ENCODE measurements at regions not wholly inside any gene's neighbourhood (a gene's known extent, or its start where the extent isn't known, plus 50 kb on each side); places are given as distances from the start of the nearest gene placed in this dataset.

DNA sequence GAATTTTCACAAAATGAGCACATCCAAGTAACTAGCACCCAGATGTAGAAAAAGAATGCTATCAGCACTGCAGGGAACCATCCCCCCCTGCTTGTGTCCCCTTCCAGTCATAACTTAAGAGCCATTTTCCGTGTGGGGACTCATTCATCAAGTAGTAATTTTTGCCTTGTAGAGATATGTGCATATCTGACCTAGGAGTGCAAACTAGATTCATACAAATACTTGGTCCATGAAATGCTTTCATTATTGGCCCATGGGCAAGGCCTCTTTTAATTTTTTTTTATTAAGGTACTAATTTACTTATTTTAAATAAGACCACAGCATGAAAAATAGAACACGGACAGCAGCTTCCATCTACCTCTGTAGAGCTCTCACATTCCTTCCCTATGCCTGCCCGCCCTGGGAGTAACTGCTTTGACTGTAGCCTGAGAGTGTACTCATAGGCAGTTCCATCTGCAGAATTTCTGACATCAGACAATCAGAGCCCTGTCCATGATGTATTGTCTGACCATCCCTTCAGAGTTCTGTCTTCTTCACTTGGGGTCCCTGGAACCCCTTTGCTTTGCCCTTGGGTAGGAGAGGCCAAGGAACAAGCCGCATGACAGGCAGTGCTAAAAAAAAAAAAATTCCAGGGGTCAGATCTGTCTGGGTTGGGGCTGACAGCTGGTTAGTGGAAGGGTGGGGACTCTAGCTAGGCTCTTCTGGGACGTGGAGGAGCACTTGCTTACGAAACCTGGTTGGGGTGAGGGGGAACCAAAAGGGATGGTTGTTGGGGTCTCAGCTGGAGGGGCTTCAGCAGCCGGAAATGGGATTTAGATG lies 131.7 kb downstream of the C12orf75 start:
- Histone ChIP-seq H3K4me1 (ENCODE audit: control insufficient read depth, insufficient read depth, low read length) (no peaks in the 10 kb centered on the region), H3K9me3 (ENCODE audit: control insufficient read depth, insufficient read depth, low read length) (no peaks in the 10 kb centered on the region), H3K27me3 (ENCODE audit: control insufficient read depth, insufficient read depth, low read length) (no peaks in the 10 kb centered on the region), H3K4me3 (ENCODE audit: low read length) (no peak overlapping the region), H3K27ac (ENCODE audit: low read length) (no peak overlapping the region), H3K36me3 (ENCODE audit: control insufficient read depth, insufficient read depth, low read length) (no peaks in the 10 kb centered on the region)
- no peak for TF ChIP-seq CTCF (IDR thresholded peaks at IDR 0.05)
- Mint-ChIP-seq H3K4me3 (no peak overlapping the region), H3K9me3 (no peaks in the 10 kb centered on the region), H3K36me3 (no peaks in the 10 kb centered on the region), H3K27me3 (ENCODE audit: low read depth in 2 of 2) (peaks cover 9 to 13% of the 10 kb centered on the region in 2 donors), H3K4me1 (no peaks in the 10 kb centered on the region), H3K27ac (no peak overlapping the region)
- ATAC-seq: no peak
- intact Hi-C loops (cut with micrococcal nuclease): no loop called here
- DNase-seq: no peak
- 88% methylated on average over 6 of the region's 7 CpGs for WGBS (ENCODE audit: insufficient coverage)

GRCh38 chr12:105462831-105463230 lies 132.3 kb downstream of the C12orf75 start:
- no peaks in the 10 kb centered on the region for H3K36me3 Mint-ChIP-seq
- Histone ChIP-seq H3K36me3 (ENCODE audit: control insufficient read depth, insufficient read depth, low read length) (no peaks in the 10 kb centered on the region), H3K27me3 (ENCODE audit: control insufficient read depth, insufficient read depth, low read length) (no peaks in the 10 kb centered on the region), H3K4me1 (ENCODE audit: control insufficient read depth, insufficient read depth, low read length) (no peaks in the 10 kb centered on the region), H3K27ac (ENCODE audit: low read length) (no peak overlapping the region), H3K9me3 (ENCODE audit: control insufficient read depth, insufficient read depth, low read length) (no peaks in the 10 kb centered on the region), H3K4me3 (ENCODE audit: low read length) (no peak overlapping the region)
- no peaks in the 10 kb centered on the region for H3K9me3 Mint-ChIP-seq
- 89% methylated on average over 2 of the region's 2 CpGs for WGBS (ENCODE audit: insufficient coverage)
- DNase-seq: no peak
- H3K4me3 Mint-ChIP-seq: no peak overlapping the region
- no peak for ATAC-seq
- no peak overlapping the region for H3K27ac Mint-ChIP-seq
- H3K27me3 Mint-ChIP-seq (ENCODE audit: low read depth in 2 of 2): peaks cover 9 to 13% of the 10 kb centered on the region in 2 donors
- intact Hi-C loops (cut with micrococcal nuclease): no loop called here
- TF ChIP-seq CTCF (IDR thresholded peaks at IDR 0.05): no peak
- H3K4me1 Mint-ChIP-seq: no peaks in the 10 kb centered on the region

DNA sequence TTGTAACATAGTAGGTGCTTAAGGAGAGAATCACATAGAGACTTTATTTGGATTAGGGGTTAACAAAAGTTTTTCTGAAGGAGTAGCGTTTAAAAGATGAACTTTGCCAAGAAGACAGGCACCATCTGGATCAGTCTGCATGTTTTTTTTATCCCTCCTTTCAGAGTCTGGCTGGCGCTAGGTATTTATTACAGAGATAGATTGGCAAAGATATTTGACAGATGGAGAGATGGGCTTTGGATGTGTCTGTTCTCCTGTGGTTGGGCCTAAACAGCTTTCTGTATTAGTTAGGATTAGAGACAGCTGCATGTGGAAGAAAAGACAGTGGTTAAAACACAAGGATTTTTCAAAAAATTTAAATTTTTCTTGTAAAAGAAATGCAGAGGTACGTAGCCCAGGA lies 133.9 kb downstream of the C12orf75 start:
- Histone ChIP-seq H3K9me3 (ENCODE audit: control insufficient read depth, insufficient read depth, low read length) (no peaks in the 10 kb centered on the region), H3K36me3 (ENCODE audit: control insufficient read depth, insufficient read depth, low read length) (no peaks in the 10 kb centered on the region), H3K27me3 (ENCODE audit: control insufficient read depth, insufficient read depth, low read length) (peaks cover 4% of the 10 kb centered on the region), H3K4me3 (ENCODE audit: low read length) (no peak overlapping the region), H3K27ac (ENCODE audit: low read length) (no peak overlapping the region), H3K4me1 (ENCODE audit: control insufficient read depth, insufficient read depth, low read length) (no peaks in the 10 kb centered on the region)
- DNase-seq: no peak
- Mint-ChIP-seq H3K27ac (no peak overlapping the region), H3K36me3 (no peaks in the 10 kb centered on the region), H3K27me3 (ENCODE audit: low read depth in 2 of 2) (peaks cover 6 to 13% of the 10 kb centered on the region in 2 donors), H3K4me1 (no peaks in the 10 kb centered on the region), H3K4me3 (no peak overlapping the region), H3K9me3 (no peaks in the 10 kb centered on the region)
- TF ChIP-seq CTCF (IDR thresholded peaks at IDR 0.05): no peak
- 95% methylated on average over 3 of the region's 3 CpGs for WGBS (ENCODE audit: insufficient coverage)
- intact Hi-C loops (cut with micrococcal nuclease): no loop called here
- ATAC-seq: no peak

All from natural killer cell (primary cell).